ENCODE measurements at regions not wholly inside any gene's neighbourhood (a gene's known extent, or its start where the extent isn't known, plus 50 kb on each side); places are given as distances from the start of the nearest gene placed in this dataset.

DNA sequence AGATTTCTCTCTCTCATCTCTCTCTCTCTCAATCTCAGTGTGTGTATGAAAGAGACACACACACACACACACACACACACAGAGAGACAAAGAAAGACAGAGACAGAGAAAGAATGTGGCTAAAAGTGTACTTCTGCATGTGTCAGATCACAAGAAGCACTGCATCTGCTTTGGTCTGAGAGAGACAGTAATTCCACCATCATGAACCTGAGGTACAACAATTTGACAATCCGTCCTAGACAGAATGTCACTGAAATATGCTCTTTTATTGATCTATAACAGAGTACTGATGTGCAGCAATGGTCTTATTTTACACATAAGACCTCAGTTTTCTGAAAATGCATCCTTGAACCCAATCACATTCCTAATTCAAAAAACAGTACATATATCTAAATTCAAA lies 576.2 kb upstream of the SMIM31 start:
- 0% methylated on average over 1 of the region's 1 CpG; no CpG with 5 or more reads in 1 of the 2 experiments for WGBS, 2 experiments (ENCODE audit: extremely low coverage in 1 of 2, insufficient coverage in 1 of 2, insufficient read length in 1 of 2, insufficient replicate concordance in 2 of 2, low coverage in 1 of 2, low lambda C conversion rate in 2 of 2, missing lambda C conversion rate in 1 of 2)
- no peaks in the 10 kb centered on the region for H4K20me1 ChIP-seq (replicated peaks in 1 of 2; ENCODE audit: control insufficient read depth in 1 of 2, insufficient read depth in 2 of 2, low read length in 2 of 2)
- H3K4me1 ChIP-seq (replicated peaks in 1 of 4; ENCODE audit: control insufficient read depth in 3 of 4, insufficient read depth in 4 of 4, low read length in 3 of 4) = no peaks in the 10 kb centered on the region; a peak in 2 of 7 replicates
- no peak overlapping the region for H3K9ac ChIP-seq (replicated peaks in 1 of 4; ENCODE audit: extremely low read depth in 1 of 4, low read depth in 3 of 4, low read length in 3 of 4)
- H3K14ac ChIP-seq (ENCODE audit: insufficient read length) = no peak overlapping the region
- H3K9me3 ChIP-seq (ENCODE audit: insufficient read depth in 2 of 2, low read depth in 1 of 2, low read length in 1 of 2) = no peaks in the 10 kb centered on the region
- no peaks in the 10 kb centered on the region for H3K79me1 ChIP-seq (ENCODE audit: low read depth, low read length)
- no peak overlapping the region for H2AK5ac ChIP-seq (ENCODE audit: low read depth, low read length)
- no peaks in the 10 kb centered on the region for H3K27me3 ChIP-seq (replicated peaks in 1 of 4; ENCODE audit: control insufficient read depth in 3 of 4, extremely low read depth in 1 of 4, insufficient read depth in 3 of 4, low read length in 3 of 4)
- no peak overlapping the region for H4K8ac ChIP-seq (ENCODE audit: extremely low read depth, insufficient read depth, low read length)
- no peaks in the 10 kb centered on the region for H3K36me3 ChIP-seq (ENCODE audit: control insufficient read depth in 2 of 4, insufficient read depth in 4 of 4, low read length in 3 of 4)
- FAIRE-seq (no peak), DNase-seq (ENCODE audit: low read depth in 1 of 2, low spot score in 2 of 2) (no peak)
- H3K23me2 ChIP-seq (ENCODE audit: low read depth, low read length) = no peaks in the 10 kb centered on the region
- no peak overlapping the region for H3K18ac ChIP-seq (ENCODE audit: extremely low read depth, low read length)
- H3K4me3 ChIP-seq (ENCODE audit: extremely low read depth in 1 of 4, insufficient read depth in 2 of 4, low read depth in 3 of 4, low read length in 4 of 4) = no peak overlapping the region
- CTCF ChIA-PET (ENCODE audit: partially characterized antibody) = no interaction called here
- no peak overlapping the region for H2BK120ac ChIP-seq (replicated peaks; ENCODE audit: low read depth, low read length)
- H2BK15ac ChIP-seq (ENCODE audit: low read length) = no peak overlapping the region
- no peak overlapping the region for H2AFZ ChIP-seq (ENCODE audit: low read length)
- no peak overlapping the region for H3K4ac ChIP-seq (replicated peaks; ENCODE audit: insufficient read length, low read depth, low read length)
- H4K5ac ChIP-seq (ENCODE audit: insufficient read length, low read depth, low read length) = no peak overlapping the region
- no peak overlapping the region for H4K91ac ChIP-seq (replicated peaks; ENCODE audit: insufficient read length, low read length)
- no peak overlapping the region for H3K23ac ChIP-seq (ENCODE audit: insufficient read length)
- H2BK20ac ChIP-seq (ENCODE audit: low read length) = no peak overlapping the region
- no peaks in the 10 kb centered on the region for H3K79me2 ChIP-seq (ENCODE audit: control insufficient read depth in 1 of 2, insufficient read depth in 2 of 2, low read length in 2 of 2)
- no peak overlapping the region for H3K27ac ChIP-seq (ENCODE audit: low read depth, low read length)
- POLR2A ChIA-PET (ENCODE audit: partially characterized antibody) = no interaction called here
- H2BK12ac ChIP-seq (ENCODE audit: low read depth, low read length) = no peak overlapping the region
- no peak overlapping the region for H2BK5ac ChIP-seq (ENCODE audit: low read depth, low read length)
- H3K4me2 ChIP-seq (ENCODE audit: insufficient read depth in 1 of 2, low read depth in 2 of 2, low read length in 2 of 2) = no peak overlapping the region
- no peak overlapping the region for H3K56ac ChIP-seq (replicated peaks; ENCODE audit: insufficient read length, low read depth, low read length)
- TF ChIP-seq CHD2 (IDR thresholded peaks at IDR 0.05; ENCODE audit: low read length) (no peak), PHF8 (conservative IDR thresholded peaks at IDR 0.05; ENCODE audit: low read depth, low read length) (no peak), TEAD4 (IDR thresholded peaks at IDR 0.05; ENCODE audit: low read depth, low read length) (no peak), GABPA (IDR thresholded peaks at IDR 0.05; ENCODE audit: borderline replicate concordance, insufficient read depth, low read length) (no peak), GTF2F1 (IDR thresholded peaks at IDR 0.05; ENCODE audit: borderline replicate concordance, low read depth, low read length) (no peak), EP300 (IDR thresholded peaks at IDR 0.05; ENCODE audit: borderline replicate concordance in 1 of 2, low read depth in 2 of 2, low read length in 2 of 2) (no peak), SP4 (IDR thresholded peaks at IDR 0.05; ENCODE audit: low read length) (no peak), CREB1 (IDR thresholded peaks at IDR 0.05) (no peak), TAF1 (IDR thresholded peaks at IDR 0.05; ENCODE audit: low read depth, low read length) (no peak)

Measured in H1 (cell line).